HL-60 (cell line): ENCODE measurements at regions not wholly inside any gene's neighbourhood (a gene's known extent, or its start where the extent isn't known, plus 50 kb on each side); places are given as distances from the start of the nearest gene placed in this dataset.

Experiments used
- DNase-seq, 2 experiments: peaks; one replicate each; pipeline ENCODE4 v3.0.0-alpha.2; 2010 to 2020; ENCODE audit warnings: low read depth in 1 of 2, low spot score in 1 of 2
- H3K27ac ChIP-seq: fragments of 250-450 bp; sonication (Bioruptor Pico); replicated peaks from 2 replicates; pipeline ENCODE4 v1.5.1; 2020; ENCODE audit warnings: mild to moderate bottlenecking, moderate library complexity
- H3K27me3 ChIP-seq: fragments of 250-450 bp; sonication (Bioruptor Pico); 2 replicates; pipeline ENCODE4 v1.5.1; 2021; ENCODE audit warnings: mild to moderate bottlenecking, moderate library complexity; ENCODE audit not compliant: insufficient read depth, poor library complexity, severe bottlenecking
- H3K4me3 ChIP-seq: replicated peaks from 2 replicates; pipeline ENCODE4 v1.5.1; 2011; ENCODE audit warnings: mild to moderate bottlenecking, control low read depth, low read length; ENCODE audit not compliant: insufficient read depth
- CTCF ChIP-seq: IDR thresholded peaks from one replicate; pipeline ENCODE4 v1.5.1; 2011; ENCODE audit warnings: low read length, control low read depth, inconsistent platforms; ENCODE audit not compliant: insufficient read depth
- GABPA ChIP-seq: IDR thresholded peaks from 2 replicates; pipeline ENCODE4 v1.6.1; 2012; ENCODE audit warnings: low read depth
- POLR2AphosphoS5 ChIP-seq: IDR thresholded peaks from 2 replicates; pipeline ENCODE4 v1.6.1; 2012; ENCODE audit warnings: low read depth
- REST ChIP-seq: IDR thresholded peaks from 2 replicates; pipeline ENCODE4 v1.6.1; 2012; ENCODE audit warnings: low read depth; ENCODE audit not compliant: insufficient replicate concordance
- SPI1 ChIP-seq: IDR thresholded peaks from 2 replicates; pipeline ENCODE4 v1.6.1; 2012; ENCODE audit warnings: low read depth, mild to moderate bottlenecking, borderline replicate concordance

GRCh38 chr6:150733726-150734125, 131.8 kb upstream of the MTHFD1L start:
- Histone ChIP-seq H3K27ac (no peak overlapping the region), H3K27me3 (no peaks in the 10 kb centered on the region), H3K4me3 (no peak overlapping the region)
- no peak for TF ChIP-seq CTCF
- TF ChIP-seq REST, result no peak
- no peak for TF ChIP-seq POLR2AphosphoS5
- no peak for TF ChIP-seq GABPA
- TF ChIP-seq SPI1, result no peak
- no peak for DNase-seq

GRCh38 chr6:150734235-150734634, 131.3 kb upstream of the MTHFD1L start:
- no peak for TF ChIP-seq GABPA
- TF ChIP-seq CTCF, result no peak
- TF ChIP-seq SPI1, result no peak
- no peak for TF ChIP-seq REST
- TF ChIP-seq POLR2AphosphoS5, result no peak
- no peaks in the 10 kb centered on the region for H3K27me3 ChIP-seq
- no peak for DNase-seq
- no peak overlapping the region for H3K27ac ChIP-seq
- H3K4me3 ChIP-seq, result no peak overlapping the region

GRCh38 chr6:150735341-150735851, 130.1 kb upstream of the MTHFD1L start:
- Histone ChIP-seq H3K27ac (no peak overlapping the region), H3K27me3 (no peaks in the 10 kb centered on the region), H3K4me3 (no peak overlapping the region)
- DNase-seq, result no peak
- TF ChIP-seq GABPA (no peak), POLR2AphosphoS5 (no peak), REST (no peak), CTCF (no peak), SPI1 (no peak)
